HG02571 (cell line): ENCODE measurements at regions not wholly inside any gene's neighbourhood (a gene's known extent, or its start where the extent isn't known, plus 50 kb on each side); places are given as distances from the start of the nearest gene placed in this dataset.

Source experiments
- ATAC-seq: cut with Tn5 transposase; IDR thresholded peaks from one replicate; pipeline ENCODE4 v1.9.1; 2021; ENCODE audit warnings: mild to moderate bottlenecking, moderate library complexity; ENCODE audit not compliant: unreplicated experiment

DNA sequence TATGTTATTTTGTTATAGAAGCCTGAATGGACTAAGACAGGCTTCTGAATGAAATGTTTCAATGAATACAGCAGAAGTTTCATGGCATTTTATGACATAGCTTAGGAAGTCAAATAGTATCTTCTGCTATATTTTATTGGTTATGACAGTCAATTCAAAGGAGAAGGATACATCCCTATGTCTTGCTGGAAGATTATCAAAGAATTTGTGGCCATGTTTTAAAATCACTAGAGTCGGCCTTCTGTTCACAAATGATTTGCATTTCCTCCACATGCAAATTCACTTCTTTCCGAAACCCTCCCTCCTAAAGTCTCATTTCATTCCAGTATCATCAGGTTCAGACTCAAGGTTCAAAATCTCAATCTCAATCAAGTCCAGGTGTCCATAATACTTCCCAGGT is 679.2 kb upstream of the ADAMTS5 start:
- ATAC-seq = no peak

DNA sequence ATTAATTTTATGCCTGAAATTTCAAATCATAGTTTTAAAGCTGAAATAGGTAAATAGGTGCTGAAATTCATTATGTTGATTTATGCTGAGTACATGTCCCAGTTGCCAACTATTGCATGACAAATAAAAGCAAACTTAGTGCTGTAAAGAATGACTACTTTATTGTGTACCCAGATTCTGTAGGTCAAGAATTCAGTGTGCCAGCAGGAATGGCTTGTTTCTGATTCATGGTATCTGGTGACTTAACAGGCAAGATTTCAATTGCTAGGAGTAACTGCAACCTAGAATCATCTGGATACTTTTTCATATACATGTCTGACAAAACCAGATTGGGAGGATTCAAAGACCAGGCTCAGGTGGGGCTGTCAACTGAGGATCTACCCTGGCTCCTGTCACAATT is 678.4 kb upstream of the ADAMTS5 start:
- ATAC-seq = no peak

DNA sequence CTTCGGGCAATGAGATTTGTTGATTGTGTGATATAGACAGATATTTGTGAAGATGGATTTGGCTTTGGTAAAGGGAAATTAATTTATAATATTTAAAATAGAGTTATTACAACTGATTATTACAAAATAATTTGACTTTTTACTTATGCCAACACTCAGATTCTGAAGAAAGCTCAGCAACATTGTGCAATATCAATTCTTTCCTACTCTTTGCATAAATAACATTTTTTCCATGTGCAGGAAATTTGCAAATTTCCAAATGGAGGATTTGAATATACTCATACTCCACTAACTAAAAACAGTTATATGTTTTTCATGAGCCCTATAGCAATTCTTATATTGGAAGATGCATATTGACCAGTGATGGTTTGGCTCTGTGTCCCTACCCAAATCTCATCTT is 676.4 kb upstream of the ADAMTS5 start:
- ATAC-seq = no peak

DNA sequence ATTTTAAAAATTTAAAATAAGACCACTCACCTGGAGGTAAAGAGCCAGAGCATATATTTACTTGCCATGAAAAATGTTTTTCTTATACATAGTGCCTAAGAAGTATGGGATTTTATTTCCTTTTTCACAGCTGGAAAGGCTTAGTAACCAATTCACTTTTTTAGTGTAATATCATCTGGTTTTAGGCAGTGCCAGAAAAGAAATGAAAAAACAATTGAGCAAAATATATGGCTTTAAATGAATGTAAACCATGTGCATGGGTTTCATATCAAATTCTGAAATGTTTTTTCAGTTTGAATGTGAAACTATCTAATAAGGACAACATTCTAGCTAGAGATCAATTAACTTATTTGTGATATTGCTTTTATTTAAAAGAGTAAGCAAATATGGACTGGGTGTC is 672.4 kb upstream of the ADAMTS5 start:
- no peak for ATAC-seq

DNA sequence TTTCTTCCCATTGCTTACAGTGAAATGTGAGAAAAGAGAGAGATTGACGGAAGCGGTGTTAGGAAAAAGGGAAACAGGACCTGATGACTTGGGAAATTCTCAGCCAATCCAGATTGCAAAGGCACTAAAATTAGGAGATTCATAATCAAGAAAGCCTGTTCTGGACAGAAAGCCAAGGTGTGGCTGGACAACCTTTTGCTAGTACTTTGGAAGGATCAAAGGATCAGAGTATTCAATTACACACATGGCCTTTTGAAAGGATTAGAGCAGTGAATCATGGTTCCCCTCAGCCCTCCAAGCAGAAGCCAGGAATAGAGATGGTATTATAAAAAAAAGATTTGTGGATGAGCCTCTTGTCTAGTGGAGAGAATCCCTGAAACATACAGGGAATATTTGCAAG is 669.8 kb upstream of the ADAMTS5 start:
- no peak for ATAC-seq

DNA sequence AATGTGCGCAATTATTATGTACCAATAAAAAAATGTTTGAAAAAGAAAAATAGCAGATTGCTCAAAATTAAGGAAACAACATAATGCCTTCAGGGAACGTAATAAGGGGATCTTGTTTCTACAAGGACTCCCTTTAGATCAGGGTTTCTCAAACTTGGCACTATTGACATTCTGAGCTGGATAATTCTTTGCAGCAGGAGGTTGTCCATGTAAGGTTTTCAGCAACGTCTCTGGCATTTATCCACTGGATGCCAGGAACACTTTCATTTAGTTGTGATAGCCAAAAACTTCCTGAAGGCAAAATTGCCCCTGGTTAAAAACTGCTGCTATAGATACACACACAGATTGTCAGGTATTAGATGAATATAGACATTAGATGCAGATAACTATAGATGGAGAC is 666.7 kb upstream of the ADAMTS5 start:
- ATAC-seq = no peak

DNA sequence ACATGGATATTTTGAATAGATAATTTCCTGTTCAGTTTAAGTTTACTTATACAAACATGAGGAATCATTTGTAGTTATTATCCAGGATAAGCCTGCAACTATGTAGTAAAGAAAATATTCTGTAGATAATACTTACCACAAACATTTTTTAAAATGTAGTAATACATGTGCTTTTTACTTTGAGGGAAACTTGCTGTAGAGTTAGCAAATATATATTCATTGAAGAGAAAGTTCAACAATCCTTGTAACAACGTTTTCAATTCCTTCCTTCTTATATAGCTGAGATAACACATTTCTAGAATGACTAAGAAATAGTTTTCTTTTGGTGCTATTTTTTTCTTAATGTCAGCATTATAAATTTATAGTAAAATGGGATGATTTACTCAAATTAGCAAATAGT is 664.6 kb upstream of the ADAMTS5 start:
- ATAC-seq = no peak

DNA sequence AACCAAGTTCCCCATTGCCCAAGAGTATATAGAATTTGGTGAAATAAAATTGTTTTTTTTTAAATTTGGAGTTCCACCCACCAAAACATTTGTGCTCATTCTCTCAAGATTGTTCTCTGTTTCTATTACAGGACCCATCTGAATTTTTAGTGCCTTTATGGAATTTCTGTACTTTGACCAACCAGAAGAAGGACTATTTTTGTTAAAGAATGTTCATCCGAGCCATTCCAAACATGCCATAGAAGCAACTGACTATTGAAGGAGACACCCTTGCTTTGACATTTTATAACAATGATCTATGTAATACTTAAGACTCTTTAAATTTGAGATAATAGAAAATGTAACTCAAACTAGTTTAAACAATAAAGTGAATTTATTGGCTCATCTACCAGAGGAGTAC is 655.7 kb upstream of the ADAMTS5 start:
- no peak for ATAC-seq

DNA sequence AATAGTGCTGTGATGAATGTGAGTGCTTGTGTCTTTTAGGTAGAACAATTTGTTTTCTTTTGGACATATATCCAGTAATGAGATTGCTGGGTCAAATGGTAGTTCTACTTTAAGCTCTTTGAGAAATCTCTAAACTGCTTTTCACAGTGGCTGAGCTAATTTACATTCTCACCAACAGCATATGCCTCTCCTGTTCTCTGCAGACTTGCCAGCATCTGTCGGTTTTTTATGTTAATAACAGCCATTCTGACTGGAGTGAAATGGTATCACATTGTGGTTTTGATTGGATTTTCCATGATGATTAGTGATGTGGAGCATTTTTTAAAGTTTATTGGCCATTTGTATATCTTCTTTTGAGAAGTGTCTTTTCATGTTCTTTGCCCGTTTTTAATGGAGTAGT is 647.3 kb upstream of the ADAMTS5 start:
- no peak for ATAC-seq

DNA sequence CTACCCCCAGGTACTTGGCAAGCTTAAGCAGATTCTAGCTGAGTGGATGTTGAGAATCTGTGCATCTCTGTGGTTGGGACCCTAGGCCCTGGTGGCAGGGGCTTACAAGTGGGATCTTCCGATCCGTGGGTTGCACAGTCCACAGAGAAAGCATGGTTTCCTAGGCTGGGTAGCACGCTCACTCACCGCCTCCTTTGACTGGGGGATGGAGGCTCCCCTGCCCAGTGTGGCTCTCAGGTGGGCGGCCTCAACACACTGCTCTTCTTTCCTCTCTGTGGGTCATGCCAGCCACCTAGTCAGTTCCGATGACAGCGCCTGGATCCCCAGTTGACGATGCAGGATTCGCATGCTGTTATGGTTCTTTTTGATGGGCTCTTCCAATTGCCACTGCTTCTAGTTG is 639.5 kb upstream of the ADAMTS5 start:
- ATAC-seq = no peak

DNA sequence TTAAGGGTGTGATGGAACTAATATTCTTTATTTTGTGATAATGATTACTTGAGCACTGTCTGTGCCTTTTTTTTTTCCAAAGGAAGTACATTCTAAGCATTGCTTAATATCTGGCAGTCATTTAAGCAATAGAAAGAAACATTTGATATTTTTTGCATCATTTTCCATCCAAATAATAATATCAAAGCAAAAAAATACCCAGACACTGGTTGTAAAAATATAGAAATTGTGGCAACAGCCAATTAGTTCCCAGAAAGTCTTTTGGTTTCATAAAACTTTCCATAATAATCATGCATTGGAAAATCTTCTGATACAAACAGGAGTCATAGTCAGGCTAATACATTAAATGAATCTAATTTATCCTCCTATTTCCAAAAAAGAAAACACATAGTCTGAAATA is 629.3 kb upstream of the ADAMTS5 start:
- no peak for ATAC-seq

DNA sequence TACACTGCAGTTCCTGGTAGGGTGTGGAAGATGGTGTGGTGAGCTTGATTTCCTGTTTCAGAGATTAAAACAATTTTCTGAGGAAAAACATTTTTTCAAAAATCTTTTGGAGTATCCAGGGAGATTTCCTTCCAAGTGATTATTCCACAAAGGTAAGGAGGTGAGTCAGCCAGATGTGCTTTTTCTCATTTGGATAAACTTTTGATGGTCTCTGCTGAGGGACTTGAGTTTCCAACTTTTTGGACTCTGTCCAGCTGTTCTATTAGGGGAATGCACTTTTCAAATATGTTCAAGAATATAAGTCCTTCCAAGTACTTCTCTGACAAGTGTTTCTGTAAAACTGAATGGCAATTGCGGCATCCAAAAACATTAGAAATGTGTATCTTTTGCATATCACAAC is 628.8 kb upstream of the ADAMTS5 start:
- ATAC-seq = no peak

DNA sequence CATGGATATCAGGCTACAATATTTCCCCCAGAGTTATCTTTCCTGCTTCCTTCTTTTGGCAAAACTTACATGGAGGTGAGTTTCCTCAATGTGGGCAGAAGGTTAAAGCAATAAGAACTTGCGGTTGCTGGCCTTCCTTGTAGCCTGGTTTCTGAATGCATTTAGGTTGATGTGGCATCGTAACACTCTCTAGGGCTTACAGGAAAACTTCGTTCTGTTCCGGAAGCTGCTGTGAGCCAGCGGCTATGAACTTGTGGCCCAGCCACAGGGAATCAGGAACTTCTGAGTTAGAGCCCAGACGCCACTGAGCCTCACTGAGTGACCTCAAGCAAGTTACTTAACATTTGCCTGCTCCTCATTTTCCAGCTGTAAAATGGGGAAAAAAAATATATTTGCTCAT is 623.4 kb upstream of the ADAMTS5 start:
- ATAC-seq = no peak

DNA sequence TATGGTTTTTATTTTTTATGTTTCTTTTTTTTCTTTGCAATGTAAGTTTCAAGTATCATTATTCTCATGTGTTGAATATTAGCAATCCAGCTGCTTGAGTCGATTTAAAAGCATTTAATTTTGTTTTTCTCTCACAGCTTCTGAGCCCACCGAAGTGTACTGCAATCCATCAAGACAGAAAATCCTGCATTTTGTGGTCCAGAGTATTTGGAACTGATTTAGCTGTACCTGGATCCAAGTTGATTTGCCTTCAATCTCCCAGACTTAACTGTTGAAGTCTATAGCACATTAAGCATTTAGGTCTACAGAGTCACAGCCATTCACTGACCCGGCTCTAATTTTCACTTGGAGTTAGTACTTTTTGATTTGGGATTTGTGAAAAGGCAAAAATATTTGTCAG is 622.9 kb upstream of the ADAMTS5 start:
- no peak for ATAC-seq

DNA sequence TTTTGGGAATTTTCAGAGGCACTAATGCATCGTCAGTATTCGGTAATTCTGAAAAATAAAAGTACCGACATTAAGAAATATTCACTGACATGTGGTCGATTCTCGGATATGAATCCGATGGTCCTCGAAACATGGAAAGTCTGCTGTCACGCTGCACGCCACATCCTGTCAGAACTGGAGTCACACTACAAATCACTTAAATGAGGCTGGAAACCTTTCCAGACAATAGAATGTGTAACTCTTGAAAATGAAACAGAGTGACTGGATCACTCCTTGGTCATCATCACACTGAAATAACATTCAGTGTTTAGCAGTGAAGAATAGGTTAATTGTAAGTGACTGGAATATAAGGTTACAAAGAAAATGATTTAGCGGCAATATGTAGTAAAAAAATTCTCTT is 620.1 kb upstream of the ADAMTS5 start:
- ATAC-seq = no peak

DNA sequence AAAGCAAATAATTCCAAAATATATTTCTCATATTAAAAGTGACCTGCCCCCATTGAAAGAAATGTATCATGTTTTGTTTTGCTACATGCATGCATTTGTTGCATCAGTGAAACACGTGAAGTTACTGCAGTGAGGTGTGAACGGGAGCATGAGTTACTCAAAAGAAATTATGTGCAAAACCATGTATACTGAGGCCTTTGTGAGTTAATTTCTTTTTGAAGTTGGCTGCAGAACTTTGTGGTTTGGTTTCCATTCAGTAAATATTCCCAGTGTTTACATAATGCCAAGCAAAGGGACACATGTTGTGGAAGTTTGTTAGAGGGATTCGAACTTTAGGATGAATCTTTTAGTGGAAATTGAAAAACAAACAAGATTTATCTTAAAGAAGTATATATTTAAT is 619.4 kb upstream of the ADAMTS5 start:
- no peak for ATAC-seq

DNA sequence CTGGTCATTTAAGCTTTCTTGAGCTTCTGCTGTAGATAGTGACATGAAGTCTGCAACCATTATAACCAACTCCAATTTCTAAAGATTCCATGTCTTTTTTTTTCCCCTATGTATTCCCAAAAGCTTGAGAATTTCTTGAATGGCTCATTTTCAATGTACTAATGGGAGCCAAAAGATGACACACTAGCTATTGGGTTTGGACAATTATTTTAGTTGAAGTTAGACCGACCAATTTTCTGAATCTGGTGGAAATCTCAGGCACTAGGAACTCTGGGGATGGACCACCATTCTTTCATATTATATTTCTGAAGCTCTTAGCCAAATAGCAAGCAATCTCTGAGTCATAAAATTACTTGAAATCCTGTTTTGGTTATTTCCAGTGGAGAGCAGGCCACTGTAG is 617.4 kb upstream of the ADAMTS5 start:
- ATAC-seq = no peak

DNA sequence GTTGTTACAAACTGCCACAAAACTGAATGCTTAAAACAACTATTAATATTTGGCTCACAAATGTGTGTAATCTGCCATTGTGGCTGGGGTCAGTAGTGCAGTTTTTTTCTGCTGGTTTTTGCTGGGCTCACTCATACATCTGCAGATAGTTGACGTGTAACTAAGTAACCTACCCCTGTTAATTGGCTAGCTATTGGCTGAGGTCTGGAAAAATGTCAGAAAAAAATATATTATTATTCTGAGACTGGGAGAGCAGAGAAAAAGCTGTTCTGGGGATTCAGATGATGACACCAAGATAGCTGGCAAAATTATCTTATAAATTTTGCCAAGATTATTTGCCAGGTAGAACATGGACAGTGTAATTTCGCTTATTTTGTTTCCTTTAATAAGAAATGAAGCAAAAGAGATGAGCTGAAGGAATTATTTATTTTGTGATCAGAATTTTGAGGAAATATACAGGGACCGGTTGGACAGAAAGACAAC is 616.1 kb upstream of the ADAMTS5 start:
- no peak for ATAC-seq

DNA sequence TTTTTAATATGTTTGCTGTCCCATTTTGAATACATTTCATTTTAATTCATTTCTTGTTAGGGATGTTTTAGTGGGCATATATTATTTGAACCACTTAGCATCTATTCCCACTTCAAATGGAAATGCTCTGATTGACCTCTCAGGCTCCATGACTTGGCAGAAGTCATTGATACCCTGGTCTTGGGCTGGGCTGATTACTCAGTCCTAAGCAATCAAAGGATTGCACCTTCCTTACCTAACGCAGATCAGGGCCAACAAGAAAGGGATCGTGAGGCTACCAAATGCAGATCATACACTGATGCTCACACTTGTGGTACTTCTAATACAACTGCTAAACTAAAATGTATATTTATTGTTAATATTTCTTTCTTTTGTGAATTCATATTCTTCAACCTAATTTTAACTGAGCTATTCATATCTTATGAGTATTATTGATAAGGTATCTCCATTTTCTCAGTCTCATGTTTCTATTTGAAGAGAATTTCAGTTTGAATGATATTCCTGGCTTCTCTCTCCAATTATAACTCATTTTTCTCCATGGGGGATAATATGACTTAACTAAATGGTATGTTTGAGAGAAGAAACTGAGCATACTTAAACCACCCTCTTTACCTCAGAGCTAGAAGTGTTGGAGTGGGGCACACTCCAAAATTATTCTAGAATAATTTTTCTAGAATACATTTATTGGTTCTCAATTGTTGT is 615.5 kb upstream of the ADAMTS5 start:
- no peak for ATAC-seq

DNA sequence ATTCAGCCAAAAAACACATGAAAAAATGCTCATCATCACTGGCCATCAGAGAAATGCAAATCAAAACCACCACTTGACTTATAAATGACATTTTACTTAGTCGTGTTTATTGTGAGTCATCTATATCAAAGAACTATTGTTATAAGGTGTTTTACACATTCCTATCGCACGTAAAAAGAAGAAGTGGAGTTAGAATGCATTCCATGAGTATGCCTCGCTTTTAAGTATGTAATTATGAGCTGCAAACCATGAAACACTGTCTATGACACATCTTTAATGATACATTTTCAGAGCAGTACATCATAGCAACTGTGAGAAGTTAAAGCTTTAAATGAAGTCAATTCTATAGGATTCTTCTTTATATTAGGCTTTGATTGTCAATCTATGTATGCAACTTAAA is 614.3 kb upstream of the ADAMTS5 start:
- no peak for ATAC-seq

DNA sequence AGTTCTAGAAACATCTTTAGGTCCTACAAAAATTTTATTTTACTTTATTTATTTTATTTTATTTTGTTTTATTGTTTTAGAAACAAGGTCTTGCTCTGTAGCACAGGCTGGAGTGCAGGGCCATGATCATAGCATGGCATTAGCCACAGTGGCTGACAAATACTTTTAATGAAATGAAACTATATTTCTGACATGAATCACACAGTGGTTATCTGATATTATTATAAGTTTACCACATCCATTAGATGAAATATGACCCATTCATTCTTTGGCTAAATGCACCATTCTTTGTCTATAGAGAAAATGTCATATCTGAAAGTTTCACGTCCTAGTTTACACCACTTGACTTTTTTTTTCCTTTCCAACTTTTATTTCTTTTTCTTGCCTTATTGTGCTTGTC is 613.4 kb upstream of the ADAMTS5 start:
- ATAC-seq = no peak

DNA sequence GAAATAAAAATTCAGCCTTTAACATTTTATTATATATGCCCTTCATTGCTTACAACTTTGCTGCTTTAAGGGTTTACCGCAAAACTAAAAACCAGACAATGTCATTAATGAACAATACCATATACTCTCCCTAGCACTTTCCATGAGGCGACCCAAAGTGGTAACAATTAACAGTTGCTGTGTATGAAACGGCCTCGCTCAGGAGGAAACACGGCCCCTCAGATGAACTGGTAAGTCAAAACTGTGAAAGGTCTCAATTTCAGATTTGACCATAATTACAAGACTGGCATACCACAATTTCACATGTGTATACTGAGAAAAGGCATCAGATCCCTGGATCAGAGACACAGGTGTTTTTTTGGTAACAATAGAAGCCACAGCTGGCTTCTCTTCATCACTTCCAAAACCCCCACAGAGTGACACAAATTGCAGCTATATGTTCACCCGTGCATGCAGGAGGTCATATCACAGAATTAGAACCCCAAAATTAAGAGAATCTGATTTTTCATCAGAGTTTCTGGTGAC is 611.9 kb upstream of the ADAMTS5 start:
- no peak for ATAC-seq

DNA sequence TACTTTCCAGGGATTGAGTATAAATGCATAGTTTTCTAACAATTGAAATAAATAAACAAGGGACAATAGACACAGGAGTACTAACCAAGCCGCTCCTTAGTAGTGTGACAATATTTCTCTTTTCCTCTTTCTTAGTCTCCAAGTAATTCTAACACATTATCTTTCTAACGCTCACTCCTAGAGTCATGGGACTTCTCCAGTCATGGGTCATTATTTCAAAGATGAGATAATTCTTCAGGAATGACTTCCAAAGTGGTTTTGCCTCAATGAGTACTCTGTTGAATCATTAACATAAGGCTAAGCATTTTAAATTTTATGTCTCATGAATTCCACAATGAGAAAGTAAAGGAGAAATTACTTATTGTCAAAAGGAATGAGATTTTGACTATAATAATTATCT is 605.8 kb upstream of the ADAMTS5 start:
- ATAC-seq = no peak
